H9 (cell line): ENCODE measurements at regions not wholly inside any gene's neighbourhood (a gene's known extent, or its start where the extent isn't known, plus 50 kb on each side); places are given as distances from the start of the nearest gene placed in this dataset.

Experiments
- DNase-seq: peaks from one replicate; pipeline ENCODE4 v3.0.0-alpha.2; 2017
- H2AFZ ChIP-seq: one replicate; pipeline ENCODE4 v1.6.1; 2013; ENCODE audit warnings: mild to moderate bottlenecking, low read length, control low read depth, moderate library complexity
- H2AK5ac ChIP-seq: 2 replicates; pipeline ENCODE4 v1.6.1; 2013; ENCODE audit warnings: low read length, control low read depth, mixed read lengths; ENCODE audit not compliant: insufficient read length
- H2BK120ac ChIP-seq: one replicate; pipeline ENCODE4 v1.6.1; 2013; ENCODE audit warnings: low read depth, mild to moderate bottlenecking, low read length, control low read depth, inconsistent platforms; ENCODE audit not compliant: poor library complexity, severe bottlenecking
- H2BK12ac ChIP-seq: 2 replicates; pipeline ENCODE4 v1.6.1; 2013; ENCODE audit warnings: low read length, control low read depth, mixed read lengths, low read depth; ENCODE audit not compliant: insufficient read length
- H2BK15ac ChIP-seq: 2 replicates; pipeline ENCODE4 v1.6.1; 2013; ENCODE audit warnings: low read depth, low read length, control low read depth
- H2BK20ac ChIP-seq: one replicate; pipeline ENCODE4 v1.6.1; 2013; ENCODE audit warnings: low read depth, mild to moderate bottlenecking, low read length, control low read depth, inconsistent platforms; ENCODE audit not compliant: poor library complexity, severe bottlenecking
- H2BK5ac ChIP-seq: 2 replicates; pipeline ENCODE4 v1.6.1; 2013; ENCODE audit warnings: low read length, control low read depth, mixed read lengths; ENCODE audit not compliant: insufficient read length
- H3K14ac ChIP-seq: 2 replicates; pipeline ENCODE4 v1.6.1; 2013; ENCODE audit warnings: low read length, control low read depth; ENCODE audit not compliant: insufficient read depth
- H3K18ac ChIP-seq: 2 replicates; pipeline ENCODE4 v1.6.1; 2013; ENCODE audit warnings: low read depth, mild to moderate bottlenecking, mixed read lengths, low read length, control low read depth; ENCODE audit not compliant: insufficient read length
- H3K23ac ChIP-seq: 2 replicates; pipeline ENCODE4 v1.6.1; 2013; ENCODE audit warnings: low read length, control low read depth, mixed read lengths, low read depth; ENCODE audit not compliant: insufficient read length
- H3K23me2 ChIP-seq: 2 replicates; pipeline ENCODE4 v1.6.1; 2013; ENCODE audit warnings: low read depth, mild to moderate bottlenecking, mixed read lengths, low read length, control low read depth; ENCODE audit not compliant: insufficient read length, poor library complexity, severe bottlenecking
- H3K27ac ChIP-seq: 2 replicates; pipeline ENCODE4 v1.5.1; 2013; ENCODE audit warnings: low read length, control low read depth, mixed read lengths, low read depth; ENCODE audit not compliant: insufficient read length
- H3K27me3 ChIP-seq: 2 replicates; pipeline ENCODE4 v1.6.1; 2013; ENCODE audit warnings: low read length, control low read depth, inconsistent platforms; ENCODE audit not compliant: insufficient read depth
- H3K4ac ChIP-seq: 2 replicates; pipeline ENCODE4 v1.6.1; 2013; ENCODE audit warnings: low read depth, mild to moderate bottlenecking, control low read depth, inconsistent platforms, low read length, moderate library complexity
- H3K4me1 ChIP-seq: 2 replicates; pipeline ENCODE4 v1.6.1; 2013; ENCODE audit warnings: low read length, control low read depth, inconsistent platforms; ENCODE audit not compliant: insufficient read depth
- H3K4me2 ChIP-seq: 2 replicates; pipeline ENCODE4 v1.6.1; 2013; ENCODE audit warnings: low read length, control low read depth, mixed read lengths; ENCODE audit not compliant: insufficient read length, insufficient read depth
- H3K56ac ChIP-seq: 2 replicates; pipeline ENCODE4 v1.6.1; 2013; ENCODE audit warnings: low read depth, mild to moderate bottlenecking, mixed read lengths, low read length, control low read depth; ENCODE audit not compliant: insufficient read length
- H3K79me1 ChIP-seq: 2 replicates; pipeline ENCODE4 v1.6.1; 2013; ENCODE audit warnings: low read depth, mild to moderate bottlenecking, moderate library complexity, low read length, control low read depth, inconsistent platforms; ENCODE audit not compliant: insufficient read depth, poor library complexity, severe bottlenecking
- H3K79me2 ChIP-seq: 2 replicates; pipeline ENCODE4 v1.6.1; 2013; ENCODE audit warnings: low read length, control low read depth, inconsistent platforms; ENCODE audit not compliant: insufficient read depth
- H3K9ac ChIP-seq: 2 replicates; pipeline ENCODE4 v1.6.1; 2013; ENCODE audit warnings: low read length, control low read depth, mixed read lengths; ENCODE audit not compliant: insufficient read length; ENCODE audit errors: extremely low read depth
- H3K9me3 ChIP-seq: one replicate; pipeline ENCODE4 v1.6.1; 2013; ENCODE audit warnings: low read depth, low read length, inconsistent platforms; ENCODE audit not compliant: control insufficient read depth
- H3T11ph ChIP-seq: one replicate; pipeline ENCODE4 v1.6.1; 2013; ENCODE audit warnings: mild to moderate bottlenecking, low read length, control low read depth, inconsistent platforms
- H4K20me1 ChIP-seq: one replicate; pipeline ENCODE4 v1.6.1; 2013; ENCODE audit not compliant: control insufficient read depth, insufficient read length, insufficient read depth
- H4K5ac ChIP-seq: 2 replicates; pipeline ENCODE4 v1.6.1; 2013; ENCODE audit warnings: low read depth, mild to moderate bottlenecking, mixed read lengths, low read length, control low read depth; ENCODE audit not compliant: insufficient read length
- H4K8ac ChIP-seq: replicated peaks from 2 replicates; pipeline ENCODE4 v1.6.1; 2013; ENCODE audit warnings: low read length, control low read depth, mixed read lengths, low read depth; ENCODE audit not compliant: insufficient read length
- H4K91ac ChIP-seq: 2 replicates; pipeline ENCODE4 v1.6.1; 2013; ENCODE audit warnings: low read depth, mild to moderate bottlenecking, moderate library complexity, mixed read lengths, low read length, control low read depth; ENCODE audit not compliant: insufficient read length
- H3K27ac Mint-ChIP-seq, 3 experiments: 2 replicates in 2 of 3; 3 replicates in 1 of 3; pipeline ENCODE4 v1.8.0; 2020 to 2021; ENCODE audit warnings: mixed read lengths in 3 of 3, mild to moderate bottlenecking in 1 of 3, moderate library complexity in 1 of 3
- H3K27me3 Mint-ChIP-seq: 2 replicates; pipeline ENCODE4 v1.8.0; 2021; ENCODE audit warnings: low read depth, mild to moderate bottlenecking, moderate library complexity, mixed read lengths
- H3K36me3 Mint-ChIP-seq, 3 experiments: 2 replicates in 2 of 3; 3 replicates in 1 of 3; pipeline ENCODE4 v1.8.0; 2020 to 2021; ENCODE audit warnings: low read depth in 3 of 3, mixed read lengths in 3 of 3; ENCODE audit not compliant: insufficient read depth in 1 of 3
- H3K4me1 Mint-ChIP-seq, 2 experiments: 2 replicates each; pipeline ENCODE4 v1.8.0; 2020; ENCODE audit warnings: mixed read lengths in 2 of 2
- H3K4me3 Mint-ChIP-seq, 2 experiments: 2 replicates in 1 of 2; 3 replicates in 1 of 2; pipeline ENCODE4 v1.8.0; 2020 to 2021; ENCODE audit warnings: mild to moderate bottlenecking in 2 of 2, mixed read lengths in 2 of 2, moderate library complexity in 1 of 2
- H3K9me3 Mint-ChIP-seq, 2 experiments: 2 replicates in 1 of 2; 3 replicates in 1 of 2; pipeline ENCODE4 v1.8.0; 2020; ENCODE audit warnings: mild to moderate bottlenecking in 2 of 2, mixed read lengths in 2 of 2, moderate library complexity in 1 of 2
- WGBS: extraction: QIAGEN DNeasy Blood & Tissue Kit; methylation state at CpG from one replicate; pipeline ENCODE4 v1.1.7; 2013; ENCODE audit warnings: missing lambda C conversion rate, low lambda C conversion rate, mixed read lengths; ENCODE audit not compliant: insufficient read length; ENCODE audit errors: extremely low coverage; 5-methylcytosine and 5-hydroxymethylcytosine counted together
- TF ChIP-seq, protein P1 (sequence below): fragments of 200-600 bp; sonication (generic); conservative IDR thresholded peaks from 3 replicates; pipeline ENCODE4 v1.8.0; 2021; ENCODE audit warnings: antibody characterized with exemption, mild to moderate bottlenecking

DNA sequence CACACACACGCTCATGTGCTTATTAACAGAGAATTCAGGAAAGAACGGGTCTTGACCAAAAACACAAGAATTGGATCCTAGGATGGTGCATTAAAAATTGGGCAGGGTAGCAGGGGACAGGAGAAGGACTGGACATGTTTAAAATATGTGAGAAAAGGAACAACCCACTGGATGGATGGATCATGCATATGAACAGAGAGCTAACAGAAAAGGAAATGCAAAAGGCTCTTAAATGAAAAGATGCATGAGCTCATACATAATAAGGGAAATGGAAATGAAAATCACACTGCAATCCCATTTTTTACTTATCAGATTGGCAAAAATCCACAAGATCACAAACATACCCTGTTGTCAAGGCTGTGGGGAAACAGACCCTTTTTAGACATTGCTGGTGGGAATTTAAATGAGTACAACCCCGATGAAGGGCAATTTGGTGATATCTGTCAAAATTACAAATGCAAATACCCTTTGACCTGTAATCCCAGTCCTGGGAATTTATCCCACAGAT, 440.6 kb upstream of the SLC14A2 start:
- Histone ChIP-seq H4K5ac (no peak overlapping the region), H3K79me2 (no peaks in the 10 kb centered on the region), H3K9ac (no peak overlapping the region), H3K27ac (no peak overlapping the region), H3K4ac (no peak overlapping the region), H2AFZ (no peak overlapping the region), H3K23ac (no peak overlapping the region), H3K4me1 (no peaks in the 10 kb centered on the region), H4K20me1 (no peaks in the 10 kb centered on the region), H4K8ac (no peak overlapping the region), H3K23me2 (no peaks in the 10 kb centered on the region), H3K27me3 (no peaks in the 10 kb centered on the region), H2BK15ac (no peak overlapping the region), H3K9me3 (no peaks in the 10 kb centered on the region), H3K79me1 (no peaks in the 10 kb centered on the region), H3K56ac (no peak overlapping the region), H3K14ac (no peak overlapping the region), H3K18ac (no peak overlapping the region), H2BK120ac (no peak overlapping the region), H2BK20ac (no peak overlapping the region), H4K91ac (no peak overlapping the region), H2AK5ac (no peak overlapping the region), H2BK12ac (no peak overlapping the region), H3K4me2 (no peak overlapping the region), H3T11ph (no peak overlapping the region), H2BK5ac (no peak overlapping the region)
- TF ChIP-seq, protein P1, sequence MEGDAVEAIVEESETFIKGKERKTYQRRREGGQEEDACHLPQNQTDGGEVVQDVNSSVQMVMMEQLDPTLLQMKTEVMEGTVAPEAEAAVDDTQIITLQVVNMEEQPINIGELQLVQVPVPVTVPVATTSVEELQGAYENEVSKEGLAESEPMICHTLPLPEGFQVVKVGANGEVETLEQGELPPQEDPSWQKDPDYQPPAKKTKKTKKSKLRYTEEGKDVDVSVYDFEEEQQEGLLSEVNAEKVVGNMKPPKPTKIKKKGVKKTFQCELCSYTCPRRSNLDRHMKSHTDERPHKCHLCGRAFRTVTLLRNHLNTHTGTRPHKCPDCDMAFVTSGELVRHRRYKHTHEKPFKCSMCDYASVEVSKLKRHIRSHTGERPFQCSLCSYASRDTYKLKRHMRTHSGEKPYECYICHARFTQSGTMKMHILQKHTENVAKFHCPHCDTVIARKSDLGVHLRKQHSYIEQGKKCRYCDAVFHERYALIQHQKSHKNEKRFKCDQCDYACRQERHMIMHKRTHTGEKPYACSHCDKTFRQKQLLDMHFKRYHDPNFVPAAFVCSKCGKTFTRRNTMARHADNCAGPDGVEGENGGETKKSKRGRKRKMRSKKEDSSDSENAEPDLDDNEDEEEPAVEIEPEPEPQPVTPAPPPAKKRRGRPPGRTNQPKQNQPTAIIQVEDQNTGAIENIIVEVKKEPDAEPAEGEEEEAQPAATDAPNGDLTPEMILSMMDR = no peak
- no peak overlapping the region for H3K4me3 Mint-ChIP-seq
- H3K9me3 Mint-ChIP-seq = no peaks in the 10 kb centered on the region
- no peak for DNase-seq
- no peaks in the 10 kb centered on the region for H3K36me3 Mint-ChIP-seq
- WGBS = no CpG with 5 or more reads among the region's 3 CpGs
- H3K4me1 Mint-ChIP-seq = no peaks in the 10 kb centered on the region
- peak overlapping the region in 1 of 3 experiments; percentile 27; a peak in 1 of 7 replicates for H3K27ac Mint-ChIP-seq
- no peaks in the 10 kb centered on the region for H3K27me3 Mint-ChIP-seq
